Heart left ventricle (tissue), 16 donors: ENCODE measurements at regions not wholly inside any gene's neighbourhood (a gene's known extent, or its start where the extent isn't known, plus 50 kb on each side); places are given as distances from the start of the nearest gene placed in this dataset.

Experiments
- ATAC-seq, 4 donors: fragments of 200-7000 bp; cut with Tn5 transposase; one replicate each; pipeline ENCODE4 v1.9.1; 2020 to 2022; ENCODE audit warnings: moderate library complexity in 4 of 4, mild to moderate bottlenecking in 3 of 4, moderate number of reproducible peaks in 1 of 4
- DNase-seq, 5 donors: peaks; one replicate each; pipeline ENCODE4 v3.0.0-alpha.2; 2020
- H3K27ac ChIP-seq, 12 donors: fragments of 200-600 bp; sonication (generic) in 4 of 12; one replicate each; pipeline versions ENCODE4 v1.5.0 to v1.8.0; 2016 to 2022; ENCODE audit warnings: mild to moderate bottlenecking in 2 of 12
- H3K27me3 ChIP-seq, 9 donors: fragments of 200-600 bp; sonication (generic) in 2 of 9; one replicate each; pipeline versions ENCODE4 v1.5.1 to v1.8.0; 2016 to 2022; ENCODE audit warnings: mild to moderate bottlenecking in 3 of 9
- H3K36me3 ChIP-seq, 9 donors: fragments of 200-600 bp; sonication (generic) in 2 of 9; one replicate each; pipeline versions ENCODE4 v1.5.0 to v1.8.0; 2018 to 2022; ENCODE audit warnings: mild to moderate bottlenecking in 2 of 9
- H3K4me1 ChIP-seq, 12 donors: fragments of 200-600 bp; sonication (generic) in 4 of 12; one replicate each; pipeline versions ENCODE4 v1.5.0 to v1.8.0; 2016 to 2022; ENCODE audit warnings: mild to moderate bottlenecking in 3 of 12
- H3K4me3 ChIP-seq, 12 donors: fragments of 200-600 bp; sonication (generic) in 4 of 12; one replicate each; pipeline versions ENCODE4 v1.5.0 to v1.8.0; 2017 to 2022; ENCODE audit warnings: mild to moderate bottlenecking in 9 of 12, moderate library complexity in 4 of 12
- H3K9me3 ChIP-seq, 12 donors: fragments of 200-600 bp; sonication (generic) in 4 of 12; one replicate each; pipeline versions ENCODE4 v1.5.0 to v1.8.0; 2016 to 2022; ENCODE audit warnings: mild to moderate bottlenecking in 1 of 12
- CTCF ChIP-seq, 12 donors: fragments of 200-600 bp; sonication (generic) in 4 of 12; IDR thresholded peaks; one replicate each; pipeline versions ENCODE4 v1.5.0 to v1.8.0; 2018 to 2022; ENCODE audit warnings: antibody characterized with exemption in 12 of 12, mild to moderate bottlenecking in 5 of 12
- POLR2A ChIP-seq, 2 donors: fragments of 450-650 bp; IDR thresholded peaks; one replicate each; pipeline ENCODE4 v1.6.1; 2017; ENCODE audit warnings: antibody characterized with exemption in 2 of 2, mild to moderate bottlenecking in 2 of 2, moderate library complexity in 2 of 2
- WGBS, 4 donors: extraction: QIAGEN DNeasy Blood & Tissue Kit in 2 of 4; methylation state at CpG; one replicate each; pipeline versions ENCODE4 v1.1.5 to v1.1.7; 2013 to 2018; 5-methylcytosine and 5-hydroxymethylcytosine counted together
- intact Hi-C, 10 donors: fragments of 100-400 bp; cut with DNase I; formaldehyde crosslinking; loops; one replicate each; pipeline versions ENCODE4 v1.11.1 to v1.14.2; 2022
- donor health status: ischemic (EF 13 %, LVEDD 7.1; RV severe dilation, severe dysfunction).
- donor health status: healthy with polysubstance abuse.
- donor health status: DM: no; HTN: yes; CAD: no.
- donor health status: DM: no; HTN: no; CAD: no.
- donor health status: ischemic (EF 25% LVEDD 6.9; RV normal size, moderate dysfunction).
- donor health status: ischemic (EF 25% LVEDD 5.7; RV mildly dilated, moderate dysfunction).
- donor health status: healthy.
- donor health status: DM: yes; HTN: yes; CAD: no.
- donor health status: ischemic (EF 35%, LVEDD 5.7; RV mildly dilated, moderate dysfunction).
- donor health status: nonischemic (EF 11% LVEDD 7.7; RV severe dilation, severe dysfunction).
- donor health status: DM: yes; HTN: yes; CAD: no.
- donor health status: PGD.
- donor health status: ischemic (EF 29% LVEDD 5.4; RV normal size, mild dysfunction).
- donor health status: nonischemic (EF 23%, LVEDD 6.1; RV moderate dilation, normal function).

GRCh38 chr14:98270201-98270600 lies 1001.8 kb downstream of the BCL11B start:
- Histone ChIP-seq H3K9me3 (peaks cover 0 to 7% (median 0%) of the 10 kb centered on the region in 12 donors), H3K27me3 (no peaks in the 10 kb centered on the region), H3K4me1 (no peaks in the 10 kb centered on the region), H3K27ac (no peak overlapping the region), H3K36me3 (no peaks in the 10 kb centered on the region), H3K4me3 (no peak overlapping the region)
- DNase-seq = no peak
- ATAC-seq = no peak
- TF ChIP-seq CTCF (IDR thresholded peaks at IDR 0.05) (no peak), POLR2A (IDR thresholded peaks at IDR 0.05) (no peak)
- intact Hi-C loops = no loop called here

- intact Hi-C loops = no loop called here
- 76 to 82% (median 79%) methylated on average over 8 of the region's 8 CpGs for WGBS, 4 donors
- H3K9me3 ChIP-seq = peaks cover 0 to 7% (median 0%) of the 10 kb centered on the region in 12 donors
Measured at GRCh38 chr14:98274596-98274995, 997.4 kb downstream of the BCL11B start.

GRCh38 chr14:98278800-98279199 lies 993.2 kb downstream of the BCL11B start:
- intact Hi-C loops = no loop called here
- 69 to 78% (median 72%) methylated on average over 3 of the region's 3 CpGs for WGBS, 4 donors
- Histone ChIP-seq H3K27ac (no peak overlapping the region), H3K9me3 (no peaks in the 10 kb centered on the region), H3K4me3 (no peak overlapping the region), H3K4me1 (no peaks in the 10 kb centered on the region), H3K27me3 (no peaks in the 10 kb centered on the region), H3K36me3 (no peaks in the 10 kb centered on the region)
- DNase-seq (no peak), ATAC-seq (no peak)
- TF ChIP-seq CTCF (IDR thresholded peaks at IDR 0.05) (no peak), POLR2A (IDR thresholded peaks at IDR 0.05) (no peak)

More at GRCh38 chr14:98274596-98274995, 997.4 kb downstream of the BCL11B start:
- H3K4me1 ChIP-seq = no peaks in the 10 kb centered on the region
- no peak overlapping the region for H3K27ac ChIP-seq
- H3K36me3 ChIP-seq = no peaks in the 10 kb centered on the region
- TF ChIP-seq POLR2A (IDR thresholded peaks at IDR 0.05) (no peak), CTCF (IDR thresholded peaks at IDR 0.05) (no peak)
- H3K4me3 ChIP-seq = no peak overlapping the region
- DNase-seq = no peak
- H3K27me3 ChIP-seq = no peaks in the 10 kb centered on the region
- ATAC-seq = no peak

GRCh38 chr14:98280436-98280835 lies 991.6 kb downstream of the BCL11B start:
- H3K4me1 ChIP-seq = no peaks in the 10 kb centered on the region
- DNase-seq (no peak), ATAC-seq (no peak)
- WGBS, 4 donors = 67 to 87% (median 76%) methylated on average over 5 of the region's 5 CpGs
- no peaks in the 10 kb centered on the region for H3K27me3 ChIP-seq
- no peaks in the 10 kb centered on the region for H3K36me3 ChIP-seq
- TF ChIP-seq CTCF (IDR thresholded peaks at IDR 0.05) = no peak
- TF ChIP-seq POLR2A (IDR thresholded peaks at IDR 0.05) = no peak
- no peak overlapping the region for H3K4me3 ChIP-seq
- intact Hi-C loops = no loop called here
- no peak overlapping the region for H3K27ac ChIP-seq
- peaks cover 0 to 4% (median 0%) of the 10 kb centered on the region in 12 donors for H3K9me3 ChIP-seq
